ENCODE measurements at regions not wholly inside any gene's neighbourhood (a gene's known extent, or its start where the extent isn't known, plus 50 kb on each side); places are given as distances from the start of the nearest gene placed in this dataset.

DNA sequence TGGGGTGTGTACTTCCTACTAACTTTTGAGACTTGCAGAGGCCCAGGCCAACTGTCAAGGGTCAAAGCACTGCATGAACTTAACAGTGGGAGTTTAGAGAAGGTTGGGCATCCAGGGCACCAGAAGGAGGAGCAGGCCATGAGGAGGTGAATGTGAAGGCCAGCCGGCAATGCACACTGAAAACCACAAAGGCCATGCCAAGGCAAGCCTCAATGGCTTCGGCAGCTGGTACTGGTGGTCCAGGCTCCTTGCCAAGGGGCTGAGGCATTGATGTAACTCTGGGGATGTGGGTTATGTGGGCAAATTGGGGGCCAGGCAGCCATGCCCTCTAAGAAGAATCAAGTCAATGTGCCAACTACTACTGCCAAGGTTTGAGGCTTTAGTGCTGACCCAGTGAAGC is 222.4 kb downstream of the UNC5CL start:
- DNase-seq (ENCODE audit: low read depth), result no peak
- H3K4me3 ChIP-seq (ENCODE audit: low read depth, low read length), result no peak overlapping the region
- TF ChIP-seq, protein P1, sequence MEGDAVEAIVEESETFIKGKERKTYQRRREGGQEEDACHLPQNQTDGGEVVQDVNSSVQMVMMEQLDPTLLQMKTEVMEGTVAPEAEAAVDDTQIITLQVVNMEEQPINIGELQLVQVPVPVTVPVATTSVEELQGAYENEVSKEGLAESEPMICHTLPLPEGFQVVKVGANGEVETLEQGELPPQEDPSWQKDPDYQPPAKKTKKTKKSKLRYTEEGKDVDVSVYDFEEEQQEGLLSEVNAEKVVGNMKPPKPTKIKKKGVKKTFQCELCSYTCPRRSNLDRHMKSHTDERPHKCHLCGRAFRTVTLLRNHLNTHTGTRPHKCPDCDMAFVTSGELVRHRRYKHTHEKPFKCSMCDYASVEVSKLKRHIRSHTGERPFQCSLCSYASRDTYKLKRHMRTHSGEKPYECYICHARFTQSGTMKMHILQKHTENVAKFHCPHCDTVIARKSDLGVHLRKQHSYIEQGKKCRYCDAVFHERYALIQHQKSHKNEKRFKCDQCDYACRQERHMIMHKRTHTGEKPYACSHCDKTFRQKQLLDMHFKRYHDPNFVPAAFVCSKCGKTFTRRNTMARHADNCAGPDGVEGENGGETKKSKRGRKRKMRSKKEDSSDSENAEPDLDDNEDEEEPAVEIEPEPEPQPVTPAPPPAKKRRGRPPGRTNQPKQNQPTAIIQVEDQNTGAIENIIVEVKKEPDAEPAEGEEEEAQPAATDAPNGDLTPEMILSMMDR (IDR thresholded peaks at IDR 0.05; ENCODE audit: low read depth, low read length, missing control alignments), result no peak
- in situ Hi-C loops (cut with HindIII; ENCODE audit: low sequenced_read_pairs), result no loop called here

DNA sequence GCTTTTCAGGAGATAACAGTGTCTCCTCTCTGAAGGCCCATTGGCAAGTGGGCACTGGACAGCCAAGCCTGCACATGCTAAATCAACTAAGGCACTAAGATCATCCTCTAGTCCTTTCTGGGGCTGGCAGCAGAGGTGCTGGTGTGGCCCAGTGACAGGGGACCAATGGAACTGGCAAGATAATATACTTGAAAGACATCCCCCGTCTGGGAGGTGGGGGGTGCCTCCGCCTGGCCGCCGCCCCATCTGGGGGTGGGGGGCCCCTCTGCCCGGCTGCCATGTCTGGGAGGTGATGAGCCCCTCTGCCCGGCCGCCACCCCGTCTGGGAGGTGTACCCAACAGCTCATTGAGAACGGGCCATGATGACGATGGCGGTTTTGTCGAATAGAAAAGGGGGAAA is 223.3 kb downstream of the UNC5CL start:
- TF ChIP-seq, protein P1 (IDR thresholded peaks at IDR 0.05; ENCODE audit: low read depth, low read length, missing control alignments), result no peak
- no peak for DNase-seq (ENCODE audit: low read depth)
- H3K4me3 ChIP-seq (ENCODE audit: low read depth, low read length), result no peak overlapping the region
- in situ Hi-C loops (cut with HindIII; ENCODE audit: low sequenced_read_pairs), result no loop called here

DNA sequence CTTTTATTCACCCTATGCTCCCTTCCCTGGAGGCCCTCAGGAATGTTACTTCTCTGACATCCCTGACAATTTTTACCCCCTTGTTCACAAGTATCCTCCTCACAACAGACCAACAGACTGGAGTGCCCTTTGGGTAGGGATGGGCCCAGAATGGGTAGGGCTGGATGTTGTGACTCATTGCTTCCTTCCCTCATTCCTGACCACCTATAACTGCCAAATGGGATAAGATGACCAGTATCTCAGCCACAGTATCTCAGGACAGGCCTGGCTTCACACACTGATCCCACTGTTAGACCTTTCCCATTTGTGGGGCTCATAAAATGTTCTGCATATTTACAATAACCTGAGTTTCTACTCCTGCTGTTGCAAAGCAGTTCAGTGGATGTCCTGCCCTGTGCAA is 223.0 kb upstream of the LRFN2 start:
- TF ChIP-seq, protein P1 (IDR thresholded peaks at IDR 0.05; ENCODE audit: low read depth, low read length, missing control alignments), result no peak
- H3K4me3 ChIP-seq (ENCODE audit: low read depth, low read length), result no peak overlapping the region
- in situ Hi-C loops (cut with HindIII; ENCODE audit: low sequenced_read_pairs), result no loop called here
- DNase-seq (ENCODE audit: low read depth), result no peak

DNA sequence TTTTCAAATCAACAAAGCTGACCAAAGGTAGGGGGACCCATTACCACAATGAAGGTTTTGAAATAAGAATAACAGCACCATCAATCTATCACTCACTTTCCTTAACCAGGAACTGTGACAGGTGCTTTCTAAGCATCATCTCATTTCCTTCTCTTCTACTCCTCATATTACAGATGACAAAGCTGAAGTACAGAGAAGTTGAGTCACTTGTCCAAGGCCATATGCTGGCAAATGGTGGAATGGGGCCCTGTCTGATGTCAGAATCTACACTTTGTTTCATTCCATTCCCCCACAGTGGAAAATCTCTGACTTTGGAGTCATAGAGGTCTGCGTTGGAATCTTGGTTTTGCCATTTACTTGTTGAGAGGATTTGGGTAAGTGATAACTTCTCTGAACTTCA is 222.5 kb upstream of the LRFN2 start:
- H3K4me3 ChIP-seq (ENCODE audit: low read depth, low read length), result no peak overlapping the region
- TF ChIP-seq, protein P1 (IDR thresholded peaks at IDR 0.05; ENCODE audit: low read depth, low read length, missing control alignments), result no peak
- in situ Hi-C loops (cut with HindIII; ENCODE audit: low sequenced_read_pairs), result no loop called here
- no peak for DNase-seq (ENCODE audit: low read depth)

GRCh38 chr6:40807484-40807883 is 220.3 kb upstream of the LRFN2 start:
- in situ Hi-C loops (cut with HindIII; ENCODE audit: low sequenced_read_pairs), result no loop called here
- H3K4me3 ChIP-seq (ENCODE audit: low read depth, low read length), result no peak overlapping the region
- TF ChIP-seq, protein P1 (IDR thresholded peaks at IDR 0.05; ENCODE audit: low read depth, low read length, missing control alignments), result no peak
- DNase-seq (ENCODE audit: low read depth), result no peak

DNA sequence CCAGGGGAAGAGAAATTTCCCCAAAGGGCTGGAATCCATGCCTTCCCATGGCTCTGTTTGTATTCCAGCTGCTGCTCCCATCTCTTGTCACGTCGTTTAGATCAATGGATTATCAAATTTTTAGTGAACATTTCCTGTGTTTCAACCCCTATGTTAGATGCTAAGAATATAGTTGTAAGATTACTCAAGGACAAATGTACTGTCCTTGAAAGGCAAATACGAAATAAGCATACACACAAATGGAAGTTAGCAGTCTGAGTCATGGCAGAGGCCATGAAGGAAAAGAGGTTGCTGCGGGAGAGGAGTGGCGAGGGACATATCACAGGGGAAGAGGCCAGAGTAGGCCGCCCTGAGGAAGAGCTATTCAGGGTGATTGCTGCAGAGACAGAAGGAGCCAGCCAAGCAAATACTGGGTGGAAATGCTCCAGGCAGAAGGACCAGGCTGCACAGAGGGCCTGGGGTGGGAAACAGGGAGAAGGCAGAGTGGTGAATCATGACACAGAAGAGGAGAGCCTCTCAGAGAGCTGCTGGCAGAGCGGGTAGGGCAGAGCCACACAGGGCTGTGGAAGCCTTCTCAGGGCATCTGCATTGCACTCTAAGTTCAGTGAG is 219.2 kb upstream of the LRFN2 start:
- TF ChIP-seq, protein P1 (IDR thresholded peaks at IDR 0.05; ENCODE audit: low read depth, low read length, missing control alignments), result no peak
- DNase-seq (ENCODE audit: low read depth), result no peak
- H3K4me3 ChIP-seq (ENCODE audit: low read depth, low read length), result no peak overlapping the region
- in situ Hi-C loops (cut with HindIII; ENCODE audit: low sequenced_read_pairs), result no loop called here

Measured in astrocyte of the cerebellum (primary cell).